Mesendoderm (in vitro differentiated cells): ENCODE measurements at regions not wholly inside any gene's neighbourhood (a gene's known extent, or its start where the extent isn't known, plus 50 kb on each side); places are given as distances from the start of the nearest gene placed in this dataset.

Experiments used
- DNase-seq: peaks from one replicate; pipeline ENCODE4 v3.0.0; 2013
- H2AK5ac ChIP-seq: 2 replicates; pipeline ENCODE4 v1.6.1; 2013; ENCODE audit warnings: low read length, inconsistent platforms
- H2BK120ac ChIP-seq: 2 replicates; pipeline ENCODE4 v1.6.1; 2013; ENCODE audit warnings: low read depth, mild to moderate bottlenecking, low read length, moderate library complexity, mixed read lengths
- H2BK15ac ChIP-seq: replicated peaks from 2 replicates; pipeline ENCODE4 v1.6.1; 2013; ENCODE audit warnings: low read depth, mild to moderate bottlenecking, moderate library complexity
- H2BK5ac ChIP-seq: 2 replicates; pipeline ENCODE4 v1.6.1; 2013; ENCODE audit warnings: low read length, inconsistent platforms
- H3K18ac ChIP-seq: 2 replicates; pipeline ENCODE4 v1.6.1; 2013; ENCODE audit warnings: mild to moderate bottlenecking, low read length, mixed read lengths
- H3K23ac ChIP-seq: one replicate; pipeline ENCODE4 v1.6.1; 2013; ENCODE audit warnings: low read length
- H3K27ac ChIP-seq: 2 replicates; pipeline ENCODE4 v1.5.1; 2013; ENCODE audit warnings: low read depth, mild to moderate bottlenecking, inconsistent platforms, low read length, moderate library complexity
- H3K27me3 ChIP-seq: 2 replicates; pipeline ENCODE4 v1.6.1; 2013; ENCODE audit warnings: low read length, control low read depth, mild to moderate bottlenecking, inconsistent platforms; ENCODE audit not compliant: insufficient read depth, poor library complexity
- H3K36me3 ChIP-seq: 2 replicates; pipeline ENCODE4 v1.6.1; 2013; ENCODE audit warnings: low read length, inconsistent platforms; ENCODE audit not compliant: control insufficient read depth, insufficient read depth
- H3K4ac ChIP-seq: one replicate; pipeline ENCODE4 v1.6.1; 2013; ENCODE audit warnings: low read depth, mild to moderate bottlenecking, low read length, moderate library complexity
- H3K4me1 ChIP-seq: 2 replicates; pipeline ENCODE4 v1.6.1; 2013; ENCODE audit warnings: low read depth, low read length, inconsistent platforms; ENCODE audit not compliant: control insufficient read depth
- H3K4me2 ChIP-seq: 2 replicates; pipeline ENCODE4 v1.6.1; 2013; ENCODE audit warnings: low read length
- H3K4me3 ChIP-seq: 2 replicates; pipeline ENCODE4 v1.5.1; 2013; ENCODE audit warnings: mild to moderate bottlenecking, low read length
- H3K56ac ChIP-seq: one replicate; pipeline ENCODE4 v1.6.1; 2013; ENCODE audit warnings: low read length
- H3K79me1 ChIP-seq: 2 replicates; pipeline ENCODE4 v1.6.1; 2013; ENCODE audit warnings: low read length, inconsistent platforms
- H3K79me2 ChIP-seq: 2 replicates; pipeline ENCODE4 v1.6.1; 2013; ENCODE audit warnings: mild to moderate bottlenecking, low read length; ENCODE audit not compliant: control insufficient read depth, insufficient read depth
- H3K9ac ChIP-seq: 2 replicates; pipeline ENCODE4 v1.6.1; 2013; ENCODE audit warnings: low read length, inconsistent platforms
- H4K5ac ChIP-seq: one replicate; pipeline ENCODE4 v1.6.1; 2013; ENCODE audit warnings: low read length
- H4K8ac ChIP-seq: one replicate; pipeline ENCODE4 v1.6.1; 2013; ENCODE audit warnings: low read depth, mild to moderate bottlenecking, control low read depth, low read length, moderate library complexity
- WGBS: extraction: QIAGEN DNeasy Blood & Tissue Kit; methylation state at CpG from one replicate; pipeline ENCODE4 v1.1.7; 2013; ENCODE audit warnings: low lambda C conversion rate, missing lambda C conversion rate; ENCODE audit not compliant: insufficient coverage; ENCODE audit errors: extremely low coverage; 5-methylcytosine and 5-hydroxymethylcytosine counted together

DNA sequence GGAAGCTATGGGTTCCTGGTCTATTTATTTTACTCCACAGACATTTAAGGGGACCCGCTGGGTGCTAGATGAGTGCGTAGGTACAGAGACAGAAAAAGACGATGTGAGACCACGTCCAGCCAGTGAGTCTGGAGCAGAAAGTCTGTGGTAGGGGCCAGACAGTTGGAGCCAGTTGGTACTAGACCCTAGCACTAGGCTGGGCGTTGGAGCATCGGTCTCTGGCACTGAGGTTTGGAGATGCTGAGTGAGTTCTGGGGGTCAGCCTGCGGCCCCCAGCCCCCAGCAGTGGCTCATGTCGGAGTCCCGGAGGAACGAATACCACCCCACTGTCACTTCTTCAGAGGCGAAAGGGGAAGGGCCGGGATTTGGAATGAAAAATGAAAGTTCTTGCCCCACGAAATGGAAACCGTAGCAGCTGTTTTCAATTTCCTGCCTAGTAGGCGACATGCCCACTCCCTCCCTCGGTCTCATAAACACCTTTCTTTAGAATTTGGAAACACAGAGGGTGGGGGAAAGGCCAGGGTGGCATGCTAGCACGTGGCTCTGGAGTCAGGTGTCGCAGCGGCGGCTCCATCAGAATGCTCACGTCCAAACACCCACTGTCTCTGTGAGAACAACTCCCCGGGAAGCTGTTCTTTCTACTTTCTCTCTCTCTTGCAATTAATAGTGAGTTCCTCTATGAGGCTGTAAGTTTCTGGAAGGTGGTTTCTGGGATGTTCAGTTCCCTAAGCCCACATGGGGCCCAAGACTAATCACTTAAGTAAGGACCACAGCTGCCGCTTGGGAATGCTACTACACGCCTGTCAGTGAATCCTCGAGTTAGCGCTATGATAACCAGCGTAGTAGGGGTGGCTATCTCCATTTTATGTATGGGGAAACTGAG lies 96.8 kb downstream of the IRF8 start:
- Histone ChIP-seq H4K8ac (no peak overlapping the region), H3K9ac (no peak overlapping the region), H3K36me3 (no peaks in the 10 kb centered on the region), H3K79me2 (no peaks in the 10 kb centered on the region), H3K27me3 (no peaks in the 10 kb centered on the region), H2AK5ac (no peak overlapping the region), H3K18ac (no peak overlapping the region), H2BK120ac (no peak overlapping the region), H3K4me1 (no peaks in the 10 kb centered on the region), H2BK5ac (no peak overlapping the region), H2BK15ac (no peak overlapping the region), H3K56ac (no peak overlapping the region), H3K4me3 (no peak overlapping the region), H3K27ac (no peak overlapping the region), H3K23ac (no peak overlapping the region), H3K79me1 (no peaks in the 10 kb centered on the region), H3K4me2 (no peak overlapping the region), H4K5ac (no peak overlapping the region), H3K4ac (no peak overlapping the region)
- no CpG with 5 or more reads among the region's 27 CpGs for WGBS
- no peak for DNase-seq

DNA sequence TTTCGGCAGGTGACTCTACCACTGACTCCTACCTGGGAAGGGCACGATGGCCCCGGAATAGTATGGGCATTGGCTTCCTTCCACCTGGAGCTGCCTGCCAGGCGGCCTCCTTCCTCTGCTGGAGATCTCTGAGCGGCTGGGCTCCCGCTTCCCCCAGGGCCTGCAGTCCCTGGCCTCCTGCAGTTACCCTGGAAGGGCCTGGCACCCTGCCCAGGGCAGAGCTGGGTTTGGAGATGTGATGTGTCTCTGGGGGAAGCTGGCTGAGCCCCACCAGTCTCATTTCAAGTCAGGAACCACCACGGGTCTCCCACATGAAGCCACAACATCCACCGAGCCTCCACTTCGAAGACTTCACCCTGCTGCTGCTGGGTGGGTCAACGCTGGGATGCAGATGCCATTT lies 97.9 kb downstream of the IRF8 start:
- Histone ChIP-seq H3K9ac (no peak overlapping the region), H3K27ac (no peak overlapping the region), H3K4ac (no peak overlapping the region), H3K36me3 (no peaks in the 10 kb centered on the region), H3K79me2 (no peaks in the 10 kb centered on the region), H3K4me3 (no peak overlapping the region), H3K23ac (no peak overlapping the region), H2BK15ac (no peak overlapping the region), H3K18ac (no peak overlapping the region), H4K8ac (no peak overlapping the region), H2BK120ac (no peak overlapping the region), H3K79me1 (no peaks in the 10 kb centered on the region), H2BK5ac (no peak overlapping the region), H3K4me1 (no peaks in the 10 kb centered on the region), H3K56ac (no peak overlapping the region), H4K5ac (no peak overlapping the region), H3K4me2 (no peak overlapping the region), H3K27me3 (no peaks in the 10 kb centered on the region), H2AK5ac (no peak overlapping the region)
- WGBS: no CpG with 5 or more reads among the region's 10 CpGs
- no peak for DNase-seq

DNA sequence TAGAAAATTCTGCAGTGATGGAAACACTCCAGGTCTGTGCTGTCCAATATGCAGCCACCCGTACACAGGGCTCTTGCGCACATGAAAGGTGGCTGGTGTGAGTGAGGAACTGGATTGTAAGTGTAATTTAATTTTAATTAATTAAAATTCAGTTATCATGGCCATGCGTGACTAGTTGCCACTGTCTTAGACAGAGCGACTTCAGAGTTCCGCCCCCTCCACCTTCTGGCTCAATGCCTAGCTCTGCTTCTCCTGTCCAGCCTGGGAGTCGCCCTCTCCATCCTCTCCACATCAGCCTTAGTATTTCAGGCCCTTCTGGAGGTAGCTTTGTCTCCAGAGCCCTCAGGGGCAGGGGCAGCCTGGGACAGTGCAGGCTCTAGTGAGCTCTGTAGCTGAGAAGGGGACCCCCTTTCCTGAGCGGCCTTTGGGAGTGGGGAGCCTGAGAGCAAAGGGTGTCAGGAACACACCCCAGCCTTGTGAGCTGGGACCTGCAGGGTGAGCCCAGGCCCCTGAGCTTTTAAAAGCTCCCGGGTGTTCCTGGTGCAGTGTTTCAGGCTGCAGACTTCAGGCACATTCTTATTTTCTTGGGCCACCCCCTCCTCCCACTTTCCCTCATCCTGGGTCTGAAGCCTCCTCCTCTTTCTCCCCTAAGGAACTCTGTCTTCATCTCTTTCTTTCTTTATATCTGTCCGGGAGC lies 99.4 kb downstream of the IRF8 start:
- no peak overlapping the region for H2BK5ac ChIP-seq
- no peak overlapping the region for H3K4ac ChIP-seq
- H3K79me2 ChIP-seq: no peaks in the 10 kb centered on the region
- no peak overlapping the region for H3K9ac ChIP-seq
- H3K56ac ChIP-seq: no peak overlapping the region
- H2BK120ac ChIP-seq: no peak overlapping the region
- no peak overlapping the region for H3K23ac ChIP-seq
- no peak overlapping the region for H3K4me3 ChIP-seq
- no peak overlapping the region for H3K27ac ChIP-seq
- H2BK15ac ChIP-seq: no peak overlapping the region
- no peak overlapping the region for H2AK5ac ChIP-seq
- no peaks in the 10 kb centered on the region for H3K36me3 ChIP-seq
- no peaks in the 10 kb centered on the region for H3K4me1 ChIP-seq
- H3K18ac ChIP-seq: no peak overlapping the region
- no CpG with 5 or more reads among the region's 9 CpGs for WGBS
- no peak for DNase-seq
- H3K79me1 ChIP-seq: no peaks in the 10 kb centered on the region
- no peak overlapping the region for H4K8ac ChIP-seq
- no peak overlapping the region for H3K4me2 ChIP-seq
- no peaks in the 10 kb centered on the region for H3K27me3 ChIP-seq
- no peak overlapping the region for H4K5ac ChIP-seq

DNA sequence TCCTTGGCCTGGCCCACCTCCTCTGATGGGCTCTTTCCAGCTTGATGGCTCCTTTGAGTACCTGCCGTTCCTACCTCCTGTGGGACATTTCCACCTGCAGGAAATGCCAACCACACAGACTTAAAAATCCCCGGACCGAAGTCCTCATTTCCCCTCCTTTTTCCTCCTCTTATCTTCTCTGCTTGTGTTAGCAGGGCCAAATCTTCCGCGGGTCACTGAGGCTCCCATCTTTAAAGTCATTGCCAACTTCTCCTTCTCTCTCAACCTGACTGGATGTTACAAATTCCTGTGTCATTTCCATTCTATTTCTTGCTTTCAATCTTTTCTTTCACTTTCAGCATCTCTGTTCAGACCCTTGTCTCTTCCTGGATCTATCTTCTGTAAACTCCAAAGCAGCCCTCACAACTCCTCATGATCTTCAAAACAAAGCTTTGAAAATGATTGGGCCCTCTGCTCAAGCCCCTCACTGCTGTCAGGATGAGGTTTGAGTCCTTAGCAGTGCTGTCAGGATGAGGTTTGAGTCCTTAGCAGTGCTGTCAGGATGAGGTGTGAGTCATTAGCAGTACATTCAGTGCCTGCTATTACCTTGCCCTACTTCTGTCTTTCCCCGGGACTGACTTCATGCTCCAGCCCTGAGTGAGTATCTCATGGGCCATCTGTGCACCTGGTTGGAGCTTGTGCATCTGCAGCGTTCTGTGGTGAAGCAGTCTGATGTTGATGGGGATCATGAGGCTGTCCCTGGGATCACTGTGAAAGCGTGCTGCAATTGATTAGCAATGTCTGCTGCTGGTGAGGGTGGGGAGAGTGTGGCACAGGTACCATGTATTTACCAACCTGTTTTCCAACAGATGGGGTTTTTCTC lies 100.1 kb downstream of the IRF8 start:
- DNase-seq: no peak
- Histone ChIP-seq H3K9ac (no peak overlapping the region), H3K79me1 (no peaks in the 10 kb centered on the region), H3K27me3 (no peaks in the 10 kb centered on the region), H2BK120ac (no peak overlapping the region), H3K23ac (no peak overlapping the region), H3K36me3 (no peaks in the 10 kb centered on the region), H3K56ac (no peak overlapping the region), H3K4me3 (no peak overlapping the region), H4K8ac (no peak overlapping the region), H3K79me2 (no peaks in the 10 kb centered on the region), H3K18ac (no peak overlapping the region), H2BK5ac (no peak overlapping the region), H3K4me1 (no peaks in the 10 kb centered on the region), H3K27ac (no peak overlapping the region), H2AK5ac (no peak overlapping the region), H4K5ac (no peak overlapping the region), H3K4ac (no peak overlapping the region), H3K4me2 (no peak overlapping the region), H2BK15ac (no peak overlapping the region)
- no CpG with 5 or more reads among the region's 8 CpGs for WGBS

DNA sequence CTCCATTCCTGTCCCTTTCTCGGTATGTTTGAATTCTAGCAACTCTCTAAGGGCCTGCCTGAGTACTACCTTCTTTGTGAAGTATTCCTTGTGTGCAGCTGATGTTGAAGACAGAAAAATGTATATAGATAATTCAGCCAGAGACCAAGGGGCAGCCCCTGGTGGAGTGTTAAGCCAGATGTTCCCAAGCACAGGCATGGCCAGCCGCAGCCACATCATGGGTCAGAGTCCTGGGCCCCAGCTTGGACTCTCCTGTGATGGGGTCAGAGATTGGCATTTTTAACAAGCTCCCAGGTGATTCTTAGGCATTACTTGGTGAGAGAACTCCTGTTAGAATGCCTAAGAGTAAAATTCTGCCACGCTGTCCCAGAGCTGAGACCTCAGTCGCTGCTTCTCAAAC lies 100.8 kb downstream of the IRF8 start:
- Histone ChIP-seq H3K79me2 (no peaks in the 10 kb centered on the region), H3K4me2 (no peak overlapping the region), H3K4me1 (no peaks in the 10 kb centered on the region), H3K79me1 (no peaks in the 10 kb centered on the region), H3K36me3 (no peaks in the 10 kb centered on the region), H3K18ac (no peak overlapping the region), H3K4ac (no peak overlapping the region), H3K23ac (no peak overlapping the region), H4K8ac (no peak overlapping the region), H3K27ac (no peak overlapping the region), H2AK5ac (no peak overlapping the region), H2BK5ac (no peak overlapping the region), H3K56ac (no peak overlapping the region), H2BK120ac (no peak overlapping the region), H3K9ac (no peak overlapping the region), H3K27me3 (no peaks in the 10 kb centered on the region), H3K4me3 (no peak overlapping the region), H4K5ac (no peak overlapping the region), H2BK15ac (no peak overlapping the region)
- no CpG with 5 or more reads among the region's 4 CpGs for WGBS
- DNase-seq: no peak
